Pancreas (tissue), 10 donors: ENCODE measurements at regions not wholly inside any gene's neighbourhood (a gene's known extent, or its start where the extent isn't known, plus 50 kb on each side); places are given as distances from the start of the nearest gene placed in this dataset.

Experiments
- ATAC-seq, 4 donors: fragments of 200-7000 bp; cut with Tn5 transposase; one replicate each; pipeline versions ENCODE4 v1.8.0 to v1.9.1; 2020; ENCODE audit warnings: mild to moderate bottlenecking in 4 of 4, moderate library complexity in 4 of 4
- DNase-seq, 6 donors: peaks; one replicate each; pipeline ENCODE4 v3.0.0-alpha.2; 2020
- FAIRE-seq: peaks from 2 replicates; lab custom pipeline; 2012; peaks lifted over from hg19 to GRCh38; lab: Jason Lieb, UNC
- H3K27ac ChIP-seq, 4 donors: fragments of 200-600 bp; sonication (generic); 1 replicate in 3 of 4; 2 replicates in 1 of 4; pipeline versions ENCODE4 v1.5.0 to v1.8.0; 2020
- H3K27me3 ChIP-seq, 4 donors: fragments of 200-600 bp; one replicate each; pipeline ENCODE4 v1.8.0; 2021
- H3K36me3 ChIP-seq, 3 donors: fragments of 200-600 bp; sonication (generic) in 1 of 3; one replicate each; pipeline versions ENCODE4 v1.5.0 to v1.8.0; 2020 to 2021
- H3K4me1 ChIP-seq, 3 donors: fragments of 200-600 bp; one replicate each; pipeline ENCODE4 v1.8.0; 2021
- H3K4me3 ChIP-seq, 4 donors: fragments of 200-600 bp; sonication (generic) in 2 of 4; one replicate each; pipeline versions ENCODE4 v1.5.0 to v1.8.0; 2020 to 2021
- H3K9me3 ChIP-seq, 4 donors: fragments of 200-600 bp; one replicate each; pipeline ENCODE4 v1.8.0; 2021
- CTCF ChIP-seq, 4 donors: fragments of 200-600 bp; sonication (generic) in 3 of 4; IDR thresholded peaks; one replicate each; pipeline versions ENCODE4 v1.5.0 to v1.8.0; 2021; ENCODE audit warnings: antibody characterized with exemption in 4 of 4
- WGBS, 2 donors: extraction: QIAGEN DNeasy Blood & Tissue Kit; methylation state at CpG; one replicate each; pipeline ENCODE4 v1.1.7; 2013; 5-methylcytosine and 5-hydroxymethylcytosine counted together
- intact Hi-C, 3 donors: fragments of 100-400 bp; cut with DNase I; formaldehyde crosslinking; loops; one replicate each; pipeline versions ENCODE4 v1.11.1 to v1.14.2; 2022
- donor health status: healthy with polysubstance abuse.
- donor health status: DM: no; HTN: no; CAD: no; lungs with moderate emphysema.
- donor health status: DM: no; HTN: no; CAD: no.
- donor health status: control.
- donor health status: control.
- donor health status: Bipolar disorder and iron deficiency.
- donor health status: DM: yes; HTN: yes; CAD: no.
- donor health status: DM: no; HTN: no; CAD: no.
- donor health status: DM: no; HTN: no; CAD: no.
- donor health status: DM: yes; HTN: yes; CAD: no.

- no peak for TF ChIP-seq CTCF (IDR thresholded peaks at IDR 0.05)
- Histone ChIP-seq H3K27ac (peak overlapping the region in 1 of 4 donors; percentile 10), H3K36me3 (no peaks in the 10 kb centered on the region), H3K9me3 (no peaks in the 10 kb centered on the region), H3K27me3 (no peaks in the 10 kb centered on the region), H3K4me3 (no peak overlapping the region), H3K4me1 (peaks cover 19 to 43% (median 36%) of the 10 kb centered on the region in 3 donors)
- intact Hi-C loops = no loop called here
- FAIRE-seq = no peak
- no peak for ATAC-seq
- 84 to 85% methylated on average over 10 of the region's 10 CpGs for WGBS, 2 donors
- no peak for DNase-seq
Measured at GRCh38 chr1:234715252-234716014, 105.5 kb upstream of the IRF2BP2 start.

- H3K27me3 ChIP-seq = no peaks in the 10 kb centered on the region
- ATAC-seq (no peak), DNase-seq (peak in 1 of 6 donors; percentile 8), FAIRE-seq (no peak)
- intact Hi-C loops = no loop called here
- H3K4me3 ChIP-seq = no peak overlapping the region
- no peaks in the 10 kb centered on the region for H3K36me3 ChIP-seq
- H3K9me3 ChIP-seq = no peaks in the 10 kb centered on the region
- WGBS, 2 donors = 96 to 98% methylated on average over 5 of the region's 5 CpGs
- no peak for TF ChIP-seq CTCF (IDR thresholded peaks at IDR 0.05)
- H3K27ac ChIP-seq = no peak overlapping the region
- H3K4me1 ChIP-seq = peaks cover 6 to 28% (median 24%) of the 10 kb centered on the region in 3 donors
Measured at GRCh38 chr1:234713859-234714258, 103.9 kb upstream of the IRF2BP2 start.

- no peak for TF ChIP-seq CTCF (IDR thresholded peaks at IDR 0.05)
- FAIRE-seq (no peak), DNase-seq (no peak), ATAC-seq (no peak)
- WGBS, 2 donors = 88 to 91% methylated on average over 11 of the region's 11 CpGs
- Histone ChIP-seq H3K9me3 (no peaks in the 10 kb centered on the region), H3K27ac (no peak overlapping the region), H3K4me1 (peaks cover 4 to 24% (median 24%) of the 10 kb centered on the region in 3 donors), H3K27me3 (no peaks in the 10 kb centered on the region), H3K36me3 (no peaks in the 10 kb centered on the region), H3K4me3 (no peak overlapping the region)
- intact Hi-C loops = no loop called here
Measured at GRCh38 chr1:234713440-234713839, 103.5 kb upstream of the IRF2BP2 start.

- H3K27me3 ChIP-seq = no peaks in the 10 kb centered on the region
- no peak for TF ChIP-seq CTCF (IDR thresholded peaks at IDR 0.05)
- no peaks in the 10 kb centered on the region for H3K36me3 ChIP-seq
- no peak overlapping the region for H3K27ac ChIP-seq
- no peak for DNase-seq
- 61 to 73% methylated on average over 5 of the region's 5 CpGs for WGBS, 2 donors
- ATAC-seq = no peak
- intact Hi-C loops = no loop called here
- peaks cover 4 to 23% (median 21%) of the 10 kb centered on the region in 3 donors for H3K4me1 ChIP-seq
- H3K4me3 ChIP-seq = no peak overlapping the region
- no peaks in the 10 kb centered on the region for H3K9me3 ChIP-seq
- FAIRE-seq = no peak
Measured at GRCh38 chr1:234712891-234713305, 102.9 kb upstream of the IRF2BP2 start.
